ENCODE measurements at regions not wholly inside any gene's neighbourhood (a gene's known extent, or its start where the extent isn't known, plus 50 kb on each side); places are given as distances from the start of the nearest gene placed in this dataset.

GRCh38 chrX:117538178-117539089, 578.2 kb downstream of the KLHL13 start:
- TF ChIP-seq CTCF (IDR thresholded peaks at IDR 0.05): no peak
- TF ChIP-seq POLR2A (IDR thresholded peaks at IDR 0.05): no peak
